ENCODE measurements at regions not wholly inside any gene's neighbourhood (a gene's known extent, or its start where the extent isn't known, plus 50 kb on each side); places are given as distances from the start of the nearest gene placed in this dataset.

DNA sequence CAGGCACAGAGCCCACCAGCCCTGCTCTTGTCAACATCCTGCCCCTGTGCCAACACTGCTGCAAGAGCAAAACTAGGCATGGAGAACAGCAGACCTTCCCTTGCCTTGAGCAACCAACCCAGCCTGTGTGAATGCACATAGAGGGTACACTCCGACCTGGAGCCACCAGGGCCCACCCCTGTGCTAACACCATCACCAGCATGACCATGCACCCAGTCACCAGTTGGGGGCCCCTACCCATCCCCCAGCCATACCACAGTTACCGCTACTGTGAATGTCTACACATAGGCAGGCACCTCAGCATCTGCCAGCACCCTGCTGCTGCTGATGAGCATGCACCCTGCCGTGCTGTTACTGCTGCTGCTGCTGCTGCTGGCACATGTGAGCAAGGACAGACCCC, 301.9 kb upstream of the ST6GAL2 start:
- H3K4me3 ChIP-seq = no peak overlapping the region
- 80% methylated on average over 3 of the region's 3 CpGs for WGBS
- H3K9me3 ChIP-seq = no peaks in the 10 kb centered on the region
- TF ChIP-seq, protein P1, sequence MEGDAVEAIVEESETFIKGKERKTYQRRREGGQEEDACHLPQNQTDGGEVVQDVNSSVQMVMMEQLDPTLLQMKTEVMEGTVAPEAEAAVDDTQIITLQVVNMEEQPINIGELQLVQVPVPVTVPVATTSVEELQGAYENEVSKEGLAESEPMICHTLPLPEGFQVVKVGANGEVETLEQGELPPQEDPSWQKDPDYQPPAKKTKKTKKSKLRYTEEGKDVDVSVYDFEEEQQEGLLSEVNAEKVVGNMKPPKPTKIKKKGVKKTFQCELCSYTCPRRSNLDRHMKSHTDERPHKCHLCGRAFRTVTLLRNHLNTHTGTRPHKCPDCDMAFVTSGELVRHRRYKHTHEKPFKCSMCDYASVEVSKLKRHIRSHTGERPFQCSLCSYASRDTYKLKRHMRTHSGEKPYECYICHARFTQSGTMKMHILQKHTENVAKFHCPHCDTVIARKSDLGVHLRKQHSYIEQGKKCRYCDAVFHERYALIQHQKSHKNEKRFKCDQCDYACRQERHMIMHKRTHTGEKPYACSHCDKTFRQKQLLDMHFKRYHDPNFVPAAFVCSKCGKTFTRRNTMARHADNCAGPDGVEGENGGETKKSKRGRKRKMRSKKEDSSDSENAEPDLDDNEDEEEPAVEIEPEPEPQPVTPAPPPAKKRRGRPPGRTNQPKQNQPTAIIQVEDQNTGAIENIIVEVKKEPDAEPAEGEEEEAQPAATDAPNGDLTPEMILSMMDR (IDR thresholded peaks at IDR 0.05) = no peak
- TF ChIP-seq POLR2AphosphoS5 (IDR thresholded peaks at IDR 0.05) = no peak
- no peak for TF ChIP-seq POLR2A (IDR thresholded peaks at IDR 0.05)
- H3K27ac ChIP-seq = no peak overlapping the region
- intact Hi-C loops (cut with DNase I) = no loop called here
- H3K27me3 ChIP-seq (replicated peaks; ENCODE audit: insufficient read depth) = no peaks in the 10 kb centered on the region
- no peaks in the 10 kb centered on the region for H3K4me1 ChIP-seq (replicated peaks)
- DNase-seq (ENCODE audit: low spot score) = no peak
- no peaks in the 10 kb centered on the region for H3K36me3 ChIP-seq

DNA sequence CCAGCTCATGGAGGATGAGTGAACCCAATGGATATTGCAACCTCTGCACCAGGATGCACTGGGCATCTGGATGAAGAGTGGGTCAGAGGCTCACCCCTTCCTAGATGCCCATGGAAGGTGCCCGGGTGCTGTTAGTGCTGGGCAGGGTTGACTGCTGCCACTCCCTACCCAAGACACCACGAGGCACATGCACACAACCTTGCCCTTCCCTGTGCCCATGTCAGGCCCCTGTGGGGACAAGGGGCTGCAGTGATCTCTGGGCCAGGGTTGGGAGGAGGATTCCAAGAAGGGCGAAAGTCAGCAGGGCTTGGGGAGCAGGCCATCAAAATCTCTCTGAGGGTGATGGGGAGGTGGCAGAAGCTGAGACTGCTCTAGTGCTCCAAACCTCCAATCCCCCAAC, 309.7 kb upstream of the ST6GAL2 start:
- DNase-seq (ENCODE audit: low spot score) = no peak
- no peaks in the 10 kb centered on the region for H3K9me3 ChIP-seq
- 93% methylated on average over 3 of the region's 3 CpGs for WGBS
- no peak overlapping the region for H3K4me3 ChIP-seq
- H3K4me1 ChIP-seq (replicated peaks) = no peaks in the 10 kb centered on the region
- intact Hi-C loops (cut with DNase I) = no loop called here
- TF ChIP-seq POLR2AphosphoS5 (IDR thresholded peaks at IDR 0.05) (no peak), POLR2A (IDR thresholded peaks at IDR 0.05) (no peak)
- TF ChIP-seq, protein P1 (IDR thresholded peaks at IDR 0.05) = no peak
- H3K27me3 ChIP-seq (replicated peaks; ENCODE audit: insufficient read depth) = no peaks in the 10 kb centered on the region
- H3K36me3 ChIP-seq = no peaks in the 10 kb centered on the region
- no peak overlapping the region for H3K27ac ChIP-seq

DNA sequence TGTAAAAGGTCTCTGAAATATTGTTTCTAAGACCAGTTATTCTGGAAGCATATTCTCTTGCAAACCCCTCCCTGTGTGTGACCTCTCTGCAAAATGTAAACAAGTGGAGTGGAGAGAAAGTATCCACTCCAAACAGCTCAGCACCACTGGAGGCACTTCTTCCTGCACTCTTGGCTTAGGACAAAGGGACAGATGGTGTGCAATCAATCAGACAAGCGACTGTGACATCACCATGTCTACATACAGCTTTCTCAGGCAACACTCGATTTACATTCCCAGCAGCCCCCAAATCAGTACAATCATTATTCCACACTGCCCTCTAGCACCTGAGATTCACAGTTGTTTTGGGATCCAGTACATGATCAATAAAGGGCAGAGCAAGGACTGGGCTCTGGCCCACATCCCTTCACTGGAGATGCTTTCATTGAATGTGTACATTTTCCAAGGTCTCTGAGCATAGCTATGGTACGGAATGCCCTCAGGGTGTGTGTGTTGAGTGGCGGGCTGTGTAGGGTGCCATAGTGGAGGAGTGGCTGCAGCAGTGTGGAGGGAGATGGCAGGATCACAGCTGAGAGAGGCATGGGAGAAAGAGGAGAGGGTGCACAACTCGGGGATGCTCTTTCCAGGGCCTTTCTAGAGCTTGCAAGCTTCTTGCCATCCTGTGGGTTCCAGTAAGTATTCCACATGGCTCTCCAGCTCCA, 311.8 kb upstream of the ST6GAL2 start:
- TF ChIP-seq, protein P1 (IDR thresholded peaks at IDR 0.05) = no peak
- TF ChIP-seq POLR2AphosphoS5 (IDR thresholded peaks at IDR 0.05) (no peak), POLR2A (IDR thresholded peaks at IDR 0.05) (no peak)
- intact Hi-C loops (cut with DNase I) = no loop called here

DNA sequence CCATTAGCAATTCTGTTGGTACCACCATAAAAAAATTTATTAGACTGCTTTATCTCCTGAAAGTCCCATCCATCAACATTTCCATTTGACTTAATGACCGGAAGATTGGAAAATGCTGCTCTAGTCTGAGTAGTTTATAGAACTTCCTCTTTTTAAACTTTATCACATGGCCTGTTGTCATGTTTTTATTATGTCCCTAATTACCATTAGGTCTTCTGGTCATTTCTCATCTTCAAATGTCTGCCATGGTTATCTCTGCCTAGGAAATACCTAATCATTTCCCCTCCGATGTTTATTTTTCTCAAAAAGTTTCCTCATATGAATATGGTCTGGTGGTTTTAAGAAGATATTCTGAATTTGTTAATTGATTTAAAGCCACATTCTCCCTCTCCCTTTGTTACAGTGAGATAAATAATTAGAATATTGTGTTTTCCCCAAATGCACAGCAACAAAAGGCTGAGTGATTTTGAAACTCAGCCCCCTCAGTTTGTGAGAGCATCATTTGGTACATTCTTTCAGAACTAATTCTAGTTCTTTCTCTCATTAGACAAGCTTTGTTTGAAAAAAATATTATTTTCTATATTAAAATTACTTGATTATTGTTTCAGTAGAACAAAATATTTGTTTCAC, 317.1 kb upstream of the ST6GAL2 start:
- 24% methylated on average over 2 of the region's 2 CpGs for WGBS
- H3K4me1 ChIP-seq (replicated peaks) = no peaks in the 10 kb centered on the region
- TF ChIP-seq POLR2AphosphoS5 (IDR thresholded peaks at IDR 0.05) = no peak
- TF ChIP-seq, protein P1 (IDR thresholded peaks at IDR 0.05) = no peak
- no peak for TF ChIP-seq POLR2A (IDR thresholded peaks at IDR 0.05)
- no peak for DNase-seq (ENCODE audit: low spot score)
- intact Hi-C loops (cut with DNase I) = no loop called here
- no peak overlapping the region for H3K27ac ChIP-seq
- H3K4me3 ChIP-seq = no peak overlapping the region
- no peaks in the 10 kb centered on the region for H3K9me3 ChIP-seq
- H3K27me3 ChIP-seq (replicated peaks; ENCODE audit: insufficient read depth) = no peaks in the 10 kb centered on the region
- H3K36me3 ChIP-seq = no peaks in the 10 kb centered on the region

More for the DNA sequence above, 311.8 kb upstream of the ST6GAL2 start:
- no peak overlapping the region for H3K27ac ChIP-seq
- H3K27me3 ChIP-seq (replicated peaks; ENCODE audit: insufficient read depth) = no peaks in the 10 kb centered on the region
- no peaks in the 10 kb centered on the region for H3K4me1 ChIP-seq (replicated peaks)
- no peaks in the 10 kb centered on the region for H3K36me3 ChIP-seq
- H3K9me3 ChIP-seq = no peaks in the 10 kb centered on the region
- no peak overlapping the region for H3K4me3 ChIP-seq
- no peak for DNase-seq (ENCODE audit: low spot score)
- WGBS = 85% methylated on average over 5 of the region's 5 CpGs
